Activated CD4-positive, CD25-positive, alpha-beta regulatory T cell treated with anti-CD3 and anti-CD28 coated beads, Interleukin-2, amount 50 U/mL, for 72 hours (primary cell): ENCODE measurements at regions not wholly inside any gene's neighbourhood (a gene's known extent, or its start where the extent isn't known, plus 50 kb on each side); places are given as distances from the start of the nearest gene placed in this dataset.

Experiments
- DNase-seq: peaks from one replicate; pipeline ENCODE4 v3.0.0; 2021

DNA sequence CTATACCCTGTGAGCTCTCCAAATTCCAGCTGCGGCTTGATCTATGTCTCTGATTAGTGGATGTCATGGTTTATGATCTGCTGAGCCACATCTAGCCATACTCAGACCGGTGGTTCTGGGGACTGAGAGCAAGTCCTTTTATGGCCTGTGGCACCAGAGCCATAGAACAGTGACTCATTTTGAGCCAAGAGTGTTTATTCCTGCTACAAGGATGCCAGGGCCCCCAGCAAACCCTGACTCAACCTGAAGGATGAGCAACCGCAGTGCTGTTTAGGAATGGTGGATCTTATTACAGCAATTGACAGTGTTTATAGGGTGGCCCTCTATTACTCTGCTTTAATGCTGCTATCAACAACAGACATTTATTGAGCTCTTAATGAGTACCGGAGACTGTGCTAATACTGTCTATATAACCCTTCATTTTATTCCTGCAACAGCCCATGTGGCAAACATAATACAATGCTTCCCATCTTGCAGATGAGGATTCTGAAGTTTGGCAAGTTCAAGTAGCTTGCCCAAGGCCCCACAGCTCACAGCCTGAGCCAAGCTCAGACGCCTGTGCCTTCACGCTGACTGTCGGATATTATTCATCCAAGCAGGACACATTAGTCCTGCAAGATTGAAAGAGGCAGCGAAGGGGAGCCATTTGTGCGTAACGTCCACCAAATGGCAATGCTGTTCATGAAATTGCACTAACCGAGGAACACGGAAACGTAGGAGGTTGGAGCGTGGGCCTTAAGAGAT lies 273.6 kb upstream of the PWP1 start:
- DNase-seq: no peak

DNA sequence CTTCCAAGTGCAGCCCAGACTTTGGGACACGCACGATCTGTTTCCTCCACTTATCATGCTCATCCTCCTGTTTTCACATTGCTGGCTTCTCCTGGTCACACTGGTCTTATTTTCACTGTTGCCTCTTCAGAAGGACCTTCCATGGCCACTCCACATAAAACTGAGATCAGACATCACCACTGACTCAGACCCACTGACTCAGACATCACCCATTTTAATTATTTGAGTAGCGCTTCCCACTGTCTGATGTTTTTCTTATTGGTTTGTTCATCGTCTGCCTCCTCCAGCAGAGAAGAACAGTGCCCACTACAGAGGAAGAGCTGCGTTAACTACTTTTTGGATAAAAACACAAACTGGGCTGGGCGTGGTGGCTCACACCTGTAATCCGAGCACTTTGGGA lies 270.5 kb upstream of the PWP1 start:
- DNase-seq: no peak

DNA sequence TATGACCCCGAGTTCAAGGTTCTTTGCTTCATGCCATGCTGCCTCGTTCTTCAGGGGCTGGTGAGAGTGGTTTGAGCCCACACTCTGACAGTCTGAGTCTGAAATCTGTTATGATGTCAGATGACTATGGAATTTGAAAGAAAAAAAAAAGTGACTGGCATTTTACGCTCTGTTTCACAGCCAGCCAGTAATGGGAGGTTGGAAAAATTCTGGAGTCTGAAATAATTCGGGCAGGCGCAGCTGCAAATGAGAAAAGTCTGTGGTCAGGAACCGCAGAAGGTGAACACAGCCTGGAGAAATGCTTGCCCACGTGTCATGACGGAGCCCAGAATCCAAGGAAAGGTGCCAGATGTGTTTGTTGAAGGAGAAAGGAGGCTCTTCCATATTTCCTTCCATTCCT lies 269.8 kb upstream of the PWP1 start:
- DNase-seq: no peak

GRCh38 chr12:107417004-107417403 lies 268.6 kb upstream of the PWP1 start:
- no peak for DNase-seq

DNA sequence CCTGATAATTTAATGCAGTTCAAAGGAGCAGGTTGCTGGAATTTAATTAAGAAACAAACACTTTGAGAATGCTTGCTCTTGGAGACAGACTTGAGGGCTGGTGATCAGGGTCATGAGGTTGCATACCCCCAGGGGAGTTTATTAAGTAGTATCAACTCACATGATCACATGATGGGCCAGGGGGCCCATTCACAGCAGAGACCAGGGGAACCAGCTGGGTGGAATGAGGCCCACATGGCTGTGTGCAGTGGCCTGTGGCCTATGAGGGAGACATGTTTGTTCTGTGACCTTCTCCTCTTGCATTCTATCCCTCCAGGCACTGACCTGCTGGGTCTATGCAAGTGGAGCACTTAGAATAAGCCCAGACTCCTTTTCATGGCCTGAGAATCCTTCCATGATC lies 266.6 kb upstream of the PWP1 start:
- no peak for DNase-seq

GRCh38 chr12:107423531-107423930 lies 262.1 kb upstream of the PWP1 start:
- DNase-seq: no peak

DNA sequence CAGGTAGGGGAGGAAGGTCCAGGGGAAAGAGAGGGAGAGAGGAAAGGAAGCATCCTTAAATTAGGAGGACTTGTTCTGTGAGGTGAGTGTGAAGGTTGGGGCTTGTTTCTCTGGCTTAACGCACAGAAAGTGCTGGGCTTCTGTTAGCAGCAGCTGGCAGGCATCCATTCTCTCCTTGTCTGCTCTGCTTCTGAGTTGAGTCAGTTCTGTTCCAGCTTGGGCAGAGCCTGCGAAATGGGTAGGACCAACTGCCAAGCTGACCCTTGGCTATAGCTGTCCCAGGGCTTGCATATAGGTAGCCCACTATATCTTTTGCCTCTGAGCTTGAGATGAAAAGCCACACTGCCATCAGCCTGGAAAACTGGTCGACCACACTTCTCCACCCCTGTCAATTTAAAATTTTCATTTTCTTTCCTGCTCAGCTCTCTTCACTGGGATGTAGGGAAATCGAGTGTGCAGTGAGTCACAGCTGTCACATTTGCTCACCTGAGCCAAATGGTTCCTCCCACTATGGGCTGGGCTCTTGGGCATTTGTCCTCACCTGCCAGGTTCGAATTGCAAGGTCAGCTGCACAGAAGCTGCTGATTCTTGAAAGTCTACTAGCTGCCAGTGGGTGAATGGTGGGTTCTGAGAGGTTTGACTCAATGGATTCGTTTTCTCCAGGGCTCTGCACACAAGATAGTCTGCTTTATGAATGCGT lies 256.4 kb upstream of the PWP1 start:
- no peak for DNase-seq

DNA sequence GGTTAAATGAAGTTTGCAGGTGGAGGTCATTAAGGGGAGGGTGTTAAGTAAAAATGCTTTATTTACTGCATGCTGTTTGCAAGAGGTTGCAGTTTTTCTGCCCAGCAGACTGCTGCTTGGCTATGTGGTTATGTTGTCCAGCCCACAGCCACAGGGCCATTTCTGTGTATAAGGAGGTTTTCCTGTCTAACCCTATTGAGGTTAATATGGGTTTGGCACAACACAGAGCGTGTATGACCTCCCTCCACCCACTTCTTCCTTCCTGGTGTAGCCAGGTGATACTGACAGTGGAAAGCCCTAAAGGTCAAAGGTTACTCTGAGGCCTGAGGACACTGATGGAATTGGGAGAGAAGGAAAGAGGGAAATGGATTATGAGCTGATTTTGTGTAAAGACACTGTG lies 253.7 kb upstream of the PWP1 start:
- DNase-seq: no peak

DNA sequence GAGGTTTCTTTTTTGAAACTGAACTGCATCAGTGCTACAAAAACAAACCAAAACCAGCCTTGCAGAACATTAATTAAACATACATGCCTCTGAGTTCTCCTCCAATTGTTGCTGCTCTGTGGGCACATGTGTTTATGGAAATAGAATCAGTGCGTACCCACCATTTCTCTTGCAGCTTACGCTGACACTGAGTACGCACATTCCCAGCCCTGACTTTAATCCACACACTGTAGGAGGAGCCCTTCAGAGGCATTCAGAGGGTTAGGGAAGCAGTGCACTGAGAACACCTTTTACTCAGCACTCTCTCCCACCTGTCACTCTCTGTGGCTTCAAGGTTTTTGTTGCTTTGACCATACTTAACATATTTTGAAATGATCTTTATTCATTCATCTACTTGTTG lies 250.5 kb upstream of the PWP1 start:
- DNase-seq: no peak

DNA sequence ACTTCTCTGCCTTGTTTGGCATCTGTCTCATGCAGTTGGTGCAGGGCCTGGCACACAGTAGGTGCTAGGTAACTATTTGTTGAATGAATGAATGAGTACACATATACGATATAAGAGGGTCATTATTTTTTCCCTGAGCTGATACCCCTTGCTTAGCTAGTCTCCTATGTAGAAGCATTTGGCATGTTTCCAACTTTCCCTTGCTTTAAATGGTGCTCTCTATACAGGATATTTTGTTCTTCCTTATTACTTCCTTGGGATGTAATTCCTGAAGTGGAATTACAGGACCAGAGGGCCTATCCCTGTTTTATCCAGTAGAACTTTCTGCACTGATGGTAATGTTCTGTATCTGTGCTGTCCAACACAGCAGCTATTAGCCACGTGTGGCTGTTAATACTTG lies 250.1 kb upstream of the PWP1 start:
- no peak for DNase-seq

GRCh38 chr12:107436376-107436775 lies 249.2 kb upstream of the PWP1 start:
- DNase-seq: no peak

- no peak for DNase-seq
Observed at GRCh38 chr12:107436836-107437235, 248.8 kb upstream of the PWP1 start.

GRCh38 chr12:107437954-107438353 lies 247.6 kb upstream of the PWP1 start:
- no peak for DNase-seq

DNA sequence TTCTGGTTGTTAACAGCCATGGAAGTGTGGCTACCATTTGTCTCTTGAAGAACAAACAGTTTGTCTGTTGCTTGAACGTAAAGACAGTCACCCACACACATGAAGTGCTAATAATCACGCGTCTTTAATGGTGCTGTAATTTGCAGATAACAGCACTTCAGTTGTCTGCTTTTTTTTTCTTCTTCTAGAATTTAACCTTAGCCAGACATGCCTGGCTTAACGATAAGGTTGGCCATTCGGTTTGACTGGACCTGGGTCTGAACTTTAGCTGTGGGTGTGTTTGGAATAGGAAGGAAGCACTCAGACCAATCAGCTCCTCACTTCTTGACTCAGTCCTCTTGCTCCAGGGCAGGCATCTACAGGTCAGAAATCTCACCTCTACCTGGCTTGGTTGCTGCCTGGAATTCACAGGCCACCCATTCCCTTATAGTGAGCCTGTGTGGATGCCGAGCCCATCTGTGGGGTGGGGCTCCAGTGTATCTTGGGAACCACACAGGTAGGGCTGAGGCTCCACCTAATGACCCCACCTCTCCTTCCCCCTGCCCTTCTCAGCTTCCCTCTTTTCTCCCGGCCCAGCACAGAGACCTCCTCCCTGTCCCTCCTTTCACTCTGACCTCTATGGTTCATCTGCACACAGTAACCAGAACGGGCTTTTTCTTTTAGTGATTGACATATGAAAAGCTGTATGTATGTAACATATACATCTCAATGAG lies 246.4 kb upstream of the PWP1 start:
- no peak for DNase-seq

DNA sequence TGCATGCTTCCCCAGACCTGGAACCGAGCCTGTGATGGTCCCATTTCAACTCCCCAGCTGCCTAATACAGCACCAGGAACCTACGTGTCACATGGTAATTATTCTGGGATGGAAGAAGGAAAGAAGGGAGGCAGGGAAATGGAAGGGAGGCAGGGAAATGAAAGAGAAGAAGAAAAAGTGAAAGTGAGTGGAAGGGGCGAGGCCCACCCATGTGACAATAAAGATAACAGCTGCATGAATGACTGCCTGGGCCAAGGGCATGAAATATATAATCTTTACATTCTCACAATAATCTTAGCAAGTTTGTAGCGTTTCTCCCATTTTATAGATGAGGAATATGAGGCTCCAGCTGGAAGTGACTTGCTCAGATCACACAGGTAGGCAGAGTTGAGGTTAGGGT lies 245.0 kb upstream of the PWP1 start:
- DNase-seq: no peak

- no peak for DNase-seq
Observed at GRCh38 chr12:107441665-107442300, 243.8 kb upstream of the PWP1 start.

- no peak for DNase-seq
Observed at GRCh38 chr12:107442326-107442987, 243.1 kb upstream of the PWP1 start.

DNA sequence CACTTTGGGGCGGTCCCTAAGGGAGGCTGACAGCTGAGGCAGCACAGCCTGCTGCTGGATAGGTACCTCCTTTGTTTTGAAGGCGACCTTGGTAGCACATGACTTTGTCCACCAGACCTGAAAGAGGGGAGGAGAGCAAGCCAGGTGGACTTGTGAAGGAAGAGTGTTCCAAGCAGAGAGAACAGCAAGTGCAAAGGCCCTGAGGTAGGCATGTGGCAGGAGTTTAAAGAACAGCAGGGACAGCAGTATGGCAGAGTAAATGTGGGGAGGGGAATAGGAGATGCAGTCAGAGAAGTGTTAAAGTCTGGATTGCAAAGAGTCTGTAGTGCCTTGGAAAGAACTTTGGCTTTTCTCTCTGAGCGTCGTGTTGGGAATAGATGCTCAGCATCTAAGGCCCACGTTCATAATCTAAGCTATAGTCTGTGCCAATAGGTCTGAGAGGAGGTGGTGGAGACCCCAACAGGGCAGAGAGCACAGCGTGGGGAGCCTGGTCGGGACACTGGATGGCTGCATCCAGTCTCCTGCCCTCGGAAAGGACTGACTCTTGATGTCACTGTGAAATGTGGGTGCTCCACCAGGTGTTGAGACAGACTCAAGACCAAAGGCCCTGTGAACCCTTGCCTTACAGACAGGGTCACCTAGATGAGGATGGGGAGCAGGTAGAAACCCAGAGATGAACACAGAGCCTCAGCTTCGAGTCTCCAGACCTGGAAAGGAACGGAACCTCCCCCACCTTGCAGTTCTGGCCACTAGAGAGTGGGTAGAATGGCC lies 242.1 kb upstream of the PWP1 start:
- no peak for DNase-seq

DNA sequence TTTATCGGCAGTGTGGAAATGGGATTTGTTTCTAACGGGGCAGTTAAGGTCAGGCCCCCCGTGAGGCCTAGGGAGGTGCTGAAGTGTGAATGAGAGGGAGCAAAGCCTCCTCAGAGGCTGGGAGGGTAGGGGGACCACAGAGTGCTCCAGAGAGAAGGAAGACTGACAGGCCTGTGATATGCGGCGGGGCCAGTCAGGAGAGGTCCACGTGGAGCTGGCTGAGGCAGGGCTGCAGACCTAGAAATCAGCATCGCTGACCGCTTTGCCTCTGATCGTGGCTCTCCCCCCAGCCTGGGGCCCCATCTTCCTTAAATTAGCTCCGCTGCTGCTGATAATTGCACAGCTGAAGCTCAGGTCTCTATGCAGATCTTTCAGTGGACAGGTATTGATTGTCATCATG lies 240.8 kb upstream of the PWP1 start:
- DNase-seq: no peak

DNA sequence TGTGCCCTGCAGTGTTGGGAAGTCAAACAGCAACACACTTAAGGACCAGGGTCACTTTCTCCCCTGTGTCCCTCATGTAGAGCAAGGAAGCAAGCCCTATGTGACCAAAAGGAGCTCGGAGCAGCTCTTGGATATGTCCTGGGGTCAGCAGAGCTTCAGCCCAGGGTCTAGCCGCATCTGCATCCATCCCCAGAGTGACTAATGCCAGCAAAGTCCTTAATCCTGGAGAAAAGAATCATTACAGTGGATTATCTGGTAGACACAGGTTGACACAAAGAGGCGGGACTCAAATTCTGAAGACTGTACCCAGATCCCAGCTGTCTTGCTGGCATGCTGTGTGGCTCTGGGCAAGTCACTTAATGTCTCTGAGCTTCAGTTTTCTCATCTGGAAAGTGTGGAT lies 239.1 kb upstream of the PWP1 start:
- no peak for DNase-seq

- no peak for DNase-seq
Observed at GRCh38 chr12:107447336-107447735, 238.3 kb upstream of the PWP1 start.

GRCh38 chr12:107448198-107448597 lies 237.4 kb upstream of the PWP1 start:
- DNase-seq: no peak
